ENCODE measurements at regions not wholly inside any gene's neighbourhood (a gene's known extent, or its start where the extent isn't known, plus 50 kb on each side); places are given as distances from the start of the nearest gene placed in this dataset.
"Not testable (repeated sequence)": the region's sequence is repeated elsewhere in the genome, so short reads cannot be mapped to it uniquely, and the experiment has no call there.

- not testable (repeated sequence) for H2AFZ ChIP-seq (ENCODE audit: low read depth, low read length); H4K20me1 ChIP-seq (ENCODE audit: insufficient read depth); H3K9me3 ChIP-seq (ENCODE audit: low read length); H3K79me2 ChIP-seq (replicated peaks; ENCODE audit: insufficient read depth, low read length); H3F3A ChIP-seq (ENCODE audit: insufficient read depth, low read length, poor library complexity, severe bottlenecking); H3K9me2 ChIP-seq (ENCODE audit: insufficient read depth, low read length); H3K36me3 ChIP-seq (ENCODE audit: insufficient read depth, low read length); H3K27me3 ChIP-seq (ENCODE audit: insufficient read depth, low read depth, low read length); H3K27ac ChIP-seq (ENCODE audit: low read length); H3K9ac ChIP-seq (ENCODE audit: low read length); H3K4me2 ChIP-seq (ENCODE audit: low read length); H3K4me3 ChIP-seq (ENCODE audit: low read length)
Measured at GRCh38 chrX:113473015-113473414, 632.4 kb upstream of the AMOT start.

GRCh38 chrX:113470166-113470565, 629.5 kb upstream of the AMOT start:
- H3K79me2 ChIP-seq (replicated peaks; ENCODE audit: insufficient read depth, low read length), result no peaks in the 10 kb centered on the region
- no peaks in the 10 kb centered on the region for H3K27me3 ChIP-seq (ENCODE audit: insufficient read depth, low read depth, low read length)
- H3K36me3 ChIP-seq (ENCODE audit: insufficient read depth, low read length), result no peaks in the 10 kb centered on the region
- H3K9me2 ChIP-seq (ENCODE audit: insufficient read depth, low read length), result no peaks in the 10 kb centered on the region
- H3K27ac ChIP-seq (ENCODE audit: low read length), result no peak overlapping the region
- no peaks in the 10 kb centered on the region for H3K9me3 ChIP-seq (ENCODE audit: low read length)
- H3F3A ChIP-seq (ENCODE audit: insufficient read depth, low read length, poor library complexity, severe bottlenecking), result no peaks in the 10 kb centered on the region
- TF ChIP-seq CTCF (IDR thresholded peaks at IDR 0.05; ENCODE audit: poor library complexity, severe bottlenecking) (no peak), EP300 (conservative IDR thresholded peaks at IDR 0.05; ENCODE audit: poor library complexity, severe bottlenecking) (no peak), SMC3 (conservative IDR thresholded peaks at IDR 0.05; ENCODE audit: poor library complexity) (no peak), TAF1 (IDR thresholded peaks at IDR 0.05; ENCODE audit: low read depth) (no peak), EZH2 (IDR thresholded peaks at IDR 0.05; ENCODE audit: borderline replicate concordance, insufficient read depth, low read length, poor library complexity, severe bottlenecking) (no peak), POLR2AphosphoS5 (IDR thresholded peaks at IDR 0.05) (no peak), MXI1 (conservative IDR thresholded peaks at IDR 0.05; ENCODE audit: poor library complexity, severe bottlenecking) (no peak), RAD21 (conservative IDR thresholded peaks at IDR 0.05) (no peak)
- TF ChIP-seq, protein P1, sequence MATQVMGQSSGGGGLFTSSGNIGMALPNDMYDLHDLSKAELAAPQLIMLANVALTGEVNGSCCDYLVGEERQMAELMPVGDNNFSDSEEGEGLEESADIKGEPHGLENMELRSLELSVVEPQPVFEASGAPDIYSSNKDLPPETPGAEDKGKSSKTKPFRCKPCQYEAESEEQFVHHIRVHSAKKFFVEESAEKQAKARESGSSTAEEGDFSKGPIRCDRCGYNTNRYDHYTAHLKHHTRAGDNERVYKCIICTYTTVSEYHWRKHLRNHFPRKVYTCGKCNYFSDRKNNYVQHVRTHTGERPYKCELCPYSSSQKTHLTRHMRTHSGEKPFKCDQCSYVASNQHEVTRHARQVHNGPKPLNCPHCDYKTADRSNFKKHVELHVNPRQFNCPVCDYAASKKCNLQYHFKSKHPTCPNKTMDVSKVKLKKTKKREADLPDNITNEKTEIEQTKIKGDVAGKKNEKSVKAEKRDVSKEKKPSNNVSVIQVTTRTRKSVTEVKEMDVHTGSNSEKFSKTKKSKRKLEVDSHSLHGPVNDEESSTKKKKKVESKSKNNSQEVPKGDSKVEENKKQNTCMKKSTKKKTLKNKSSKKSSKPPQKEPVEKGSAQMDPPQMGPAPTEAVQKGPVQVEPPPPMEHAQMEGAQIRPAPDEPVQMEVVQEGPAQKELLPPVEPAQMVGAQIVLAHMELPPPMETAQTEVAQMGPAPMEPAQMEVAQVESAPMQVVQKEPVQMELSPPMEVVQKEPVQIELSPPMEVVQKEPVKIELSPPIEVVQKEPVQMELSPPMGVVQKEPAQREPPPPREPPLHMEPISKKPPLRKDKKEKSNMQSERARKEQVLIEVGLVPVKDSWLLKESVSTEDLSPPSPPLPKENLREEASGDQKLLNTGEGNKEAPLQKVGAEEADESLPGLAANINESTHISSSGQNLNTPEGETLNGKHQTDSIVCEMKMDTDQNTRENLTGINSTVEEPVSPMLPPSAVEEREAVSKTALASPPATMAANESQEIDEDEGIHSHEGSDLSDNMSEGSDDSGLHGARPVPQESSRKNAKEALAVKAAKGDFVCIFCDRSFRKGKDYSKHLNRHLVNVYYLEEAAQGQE (IDR thresholded peaks at IDR 0.05; ENCODE audit: borderline replicate concordance), result no peak
- H3K4me3 ChIP-seq (ENCODE audit: low read length), result no peak overlapping the region
- no peak overlapping the region for H3K4me2 ChIP-seq (ENCODE audit: low read length)
- H2AFZ ChIP-seq (ENCODE audit: low read depth, low read length), result no peak overlapping the region
- no peaks in the 10 kb centered on the region for H4K20me1 ChIP-seq (ENCODE audit: insufficient read depth)
- no peak overlapping the region for H3K9ac ChIP-seq (ENCODE audit: low read length)

- H3K36me3 ChIP-seq (ENCODE audit: insufficient read depth, low read length), result no peaks in the 10 kb centered on the region
- H3K9ac ChIP-seq (ENCODE audit: low read length), result no peak overlapping the region
- no peaks in the 10 kb centered on the region for H3K9me3 ChIP-seq (ENCODE audit: low read length)
- H3K4me3 ChIP-seq (ENCODE audit: low read length), result no peak overlapping the region
- no peak overlapping the region for H3K27ac ChIP-seq (ENCODE audit: low read length)
- no peak for TF ChIP-seq SMC3 (conservative IDR thresholded peaks at IDR 0.05; ENCODE audit: poor library complexity)
- TF ChIP-seq EZH2 (IDR thresholded peaks at IDR 0.05; ENCODE audit: borderline replicate concordance, insufficient read depth, low read length, poor library complexity, severe bottlenecking), result no peak
- no peak for TF ChIP-seq RAD21 (conservative IDR thresholded peaks at IDR 0.05)
- no peak for TF ChIP-seq TAF1 (IDR thresholded peaks at IDR 0.05; ENCODE audit: low read depth)
- no peak for TF ChIP-seq CTCF (IDR thresholded peaks at IDR 0.05; ENCODE audit: poor library complexity, severe bottlenecking)
- TF ChIP-seq MXI1 (conservative IDR thresholded peaks at IDR 0.05; ENCODE audit: poor library complexity, severe bottlenecking), result no peak
- peak; percentile 64 for TF ChIP-seq POLR2AphosphoS5 (IDR thresholded peaks at IDR 0.05)
- TF ChIP-seq, protein P1 (IDR thresholded peaks at IDR 0.05; ENCODE audit: borderline replicate concordance), result peak; percentile 65
- peak; percentile 91 for TF ChIP-seq EP300 (conservative IDR thresholded peaks at IDR 0.05; ENCODE audit: poor library complexity, severe bottlenecking)
- no peaks in the 10 kb centered on the region for H3K9me2 ChIP-seq (ENCODE audit: insufficient read depth, low read length)
- H3K79me2 ChIP-seq (replicated peaks; ENCODE audit: insufficient read depth, low read length), result no peaks in the 10 kb centered on the region
- no peaks in the 10 kb centered on the region for H3K27me3 ChIP-seq (ENCODE audit: insufficient read depth, low read depth, low read length)
- H3F3A ChIP-seq (ENCODE audit: insufficient read depth, low read length, poor library complexity, severe bottlenecking), result no peaks in the 10 kb centered on the region
- no peak overlapping the region for H2AFZ ChIP-seq (ENCODE audit: low read depth, low read length)
- no peaks in the 10 kb centered on the region for H4K20me1 ChIP-seq (ENCODE audit: insufficient read depth)
- no peak overlapping the region for H3K4me2 ChIP-seq (ENCODE audit: low read length)
Measured at GRCh38 chrX:113457719-113458118, 617.1 kb upstream of the AMOT start.
